Endothelial cell of umbilical vein (primary cell): ENCODE measurements at regions not wholly inside any gene's neighbourhood (a gene's known extent, or its start where the extent isn't known, plus 50 kb on each side); places are given as distances from the start of the nearest gene placed in this dataset.

Experiments
- BruUV-seq: library from RNA; stranded (reverse); fragments of 400-500 nt; replicated peaks from 2 replicates; lab custom pipeline; 2021; lab: Mats Ljungman, UMichigan
- CTCF ChIA-PET: fragments of 300-600, 350-600 bp; sonication (Branson Sonifier 250); formaldehyde crosslinking; loops from one replicate; lab custom pipeline; 2021; ENCODE audit warnings: antibody characterized with exemption, inconsistent platforms; lab: Charles Lee
- POLR2A ChIA-PET: fragments of 300-600, 350-600 bp; sonication (Branson Sonifier 250); formaldehyde crosslinking; loops from one replicate; lab custom pipeline; 2021; ENCODE audit warnings: antibody characterized with exemption, inconsistent platforms; lab: Charles Lee
- DNase-seq: peaks from one replicate; pipeline ENCODE4 v3.0.0-alpha.2; 2011; ENCODE audit warnings: low read depth, low spot score
- FAIRE-seq: peaks from 2 replicates; lab custom pipeline; 2011; peaks lifted over from hg19 to GRCh38; lab: Jason Lieb, UNC
- H2AFZ ChIP-seq: 2 replicates; pipeline ENCODE4 v1.6.0; 2012; ENCODE audit warnings: low read depth, low read length, control low read depth, inconsistent platforms
- H3K27ac ChIP-seq: 2 replicates; pipeline ENCODE4 v1.5.1; 2011; ENCODE audit warnings: low read depth, mild to moderate bottlenecking, control low read depth, low read length, moderate library complexity; ENCODE audit not compliant: insufficient read depth
- H3K27me3 ChIP-seq, 2 experiments: 2 replicates each; pipeline versions ENCODE4 v1.6.0 to v1.6.1; 2011; ENCODE audit warnings: low read length in 2 of 2, mixed read lengths in 1 of 2; ENCODE audit not compliant: control insufficient read depth in 2 of 2, insufficient read depth in 2 of 2
- H3K36me3 ChIP-seq, 2 experiments: 2 replicates in 1 of 2; 3 replicates in 1 of 2; pipeline ENCODE4 v1.5.1; 2011; ENCODE audit warnings: low read length in 2 of 2, mild to moderate bottlenecking in 1 of 2, moderate library complexity in 1 of 2; ENCODE audit not compliant: control insufficient read depth in 2 of 2, insufficient read depth in 2 of 2; ENCODE audit errors: extremely low read depth in 1 of 2
- H3K4me1 ChIP-seq: 3 replicates; pipeline ENCODE4 v1.5.1; 2011; ENCODE audit warnings: mild to moderate bottlenecking, low read length; ENCODE audit not compliant: control insufficient read depth, insufficient read depth; ENCODE audit errors: extremely low read depth
- H3K4me2 ChIP-seq: 2 replicates; pipeline ENCODE4 v1.6.1; 2011; ENCODE audit warnings: low read length, control low read depth, mixed read lengths; ENCODE audit not compliant: insufficient read depth
- H3K4me3 ChIP-seq, 3 experiments: fragments of 200-600 bp in 1 of 3; sonication (generic), shearing (Covaris generic) in 1 of 3; replicated peaks in 1 of 3; 2 replicates each; pipeline ENCODE4 v1.5.1; 2011 to 2016; ENCODE audit warnings: control low read depth in 3 of 3, low read length in 3 of 3, mild to moderate bottlenecking in 2 of 3, inconsistent platforms in 1 of 3, low read depth in 1 of 3, moderate library complexity in 1 of 3; ENCODE audit not compliant: insufficient read depth in 1 of 3
- H3K79me2 ChIP-seq: 2 replicates; pipeline ENCODE4 v1.6.0; 2012; ENCODE audit warnings: low read length, inconsistent platforms; ENCODE audit not compliant: control insufficient read depth, insufficient read depth
- H3K9ac ChIP-seq: replicated peaks from 2 replicates; pipeline ENCODE3; 2011; ENCODE audit warnings: low read length, control low read depth; ENCODE audit not compliant: insufficient read depth; ENCODE audit errors: extremely low read depth
- H3K9me1 ChIP-seq: replicated peaks from 3 replicates; pipeline ENCODE4 v1.6.0; 2011; ENCODE audit warnings: mild to moderate bottlenecking, low read length; ENCODE audit not compliant: control insufficient read depth, insufficient read depth; ENCODE audit errors: extremely low read depth
- H3K9me3 ChIP-seq: replicated peaks from 2 replicates; pipeline ENCODE4 v1.5.1; 2012; ENCODE audit warnings: low read length, inconsistent platforms; ENCODE audit not compliant: control insufficient read depth, insufficient read depth
- H4K20me1 ChIP-seq: replicated peaks from 2 replicates; pipeline ENCODE3; 2011; ENCODE audit warnings: mild to moderate bottlenecking, low read length; ENCODE audit not compliant: control insufficient read depth, insufficient read depth; ENCODE audit errors: extremely low read depth
- CTCF ChIP-seq, 2 donors: IDR thresholded peaks; 1 replicate in 1 of 2; 2 replicates in 1 of 2; pipeline ENCODE4 v1.5.1; 2011; ENCODE audit warnings: low read length in 2 of 2, mild to moderate bottlenecking in 2 of 2, moderate library complexity in 2 of 2, control low read depth in 1 of 2, inconsistent platforms in 1 of 2, low read depth in 1 of 2; ENCODE audit not compliant: insufficient read depth in 1 of 2; ENCODE audit errors: extremely low read depth in 1 of 2
- EZH2 ChIP-seq: IDR thresholded peaks from 2 replicates; pipeline ENCODE4 v1.6.1; 2012; ENCODE audit warnings: borderline replicate concordance, low read depth, mild to moderate bottlenecking, moderate library complexity, low read length, inconsistent platforms; ENCODE audit not compliant: severe bottlenecking
- FOS ChIP-seq: IDR thresholded peaks from 2 replicates; pipeline ENCODE4 v1.6.1; 2011; ENCODE audit warnings: mild to moderate bottlenecking, low read length, moderate library complexity, borderline replicate concordance; ENCODE audit not compliant: insufficient read depth
- GATA2 ChIP-seq: IDR thresholded peaks from 2 replicates; pipeline ENCODE4 v1.7.0; 2011; ENCODE audit warnings: low read depth, mild to moderate bottlenecking, moderate library complexity, mixed read lengths, low read length; ENCODE audit not compliant: insufficient read length, insufficient read depth
- JUN ChIP-seq: IDR thresholded peaks from 2 replicates; pipeline ENCODE4 v1.6.1; 2011; ENCODE audit warnings: borderline replicate concordance, low read depth; ENCODE audit not compliant: insufficient read length, insufficient read depth
- MAX ChIP-seq: IDR thresholded peaks from 2 replicates; pipeline ENCODE4 v1.6.1; 2011; ENCODE audit not compliant: insufficient read depth, insufficient read length
- MYC ChIP-seq: IDR thresholded peaks from one replicate; pipeline ENCODE4 v1.6.1; 2011; ENCODE audit warnings: mild to moderate bottlenecking, low read depth, low read length
- POLR2A ChIP-seq: IDR thresholded peaks from 2 replicates; pipeline ENCODE4 v1.6.1; 2012; ENCODE audit warnings: low read depth, mild to moderate bottlenecking, control low read depth, low read length
- POLR2AphosphoS5 ChIP-seq: IDR thresholded peaks from 2 replicates; pipeline ENCODE4 v1.6.1; 2012; ENCODE audit warnings: low read depth, mild to moderate bottlenecking, control low read depth, low read length, moderate library complexity; ENCODE audit not compliant: insufficient read depth
- dilution Hi-C: fragments of 300-500 bp; cut with MboI; formaldehyde crosslinking; loops from one replicate; pipeline ENCODE4 v1.15.0; 2019; ENCODE audit warnings: low sequenced_read_pairs; ENCODE audit not compliant: extremely low pct_ligation_motif_present
- intact Hi-C: fragments of 100-400 bp; cut with micrococcal nuclease; formaldehyde crosslinking; loops from one replicate; pipeline ENCODE4 v1.10.0; 2022

DNA sequence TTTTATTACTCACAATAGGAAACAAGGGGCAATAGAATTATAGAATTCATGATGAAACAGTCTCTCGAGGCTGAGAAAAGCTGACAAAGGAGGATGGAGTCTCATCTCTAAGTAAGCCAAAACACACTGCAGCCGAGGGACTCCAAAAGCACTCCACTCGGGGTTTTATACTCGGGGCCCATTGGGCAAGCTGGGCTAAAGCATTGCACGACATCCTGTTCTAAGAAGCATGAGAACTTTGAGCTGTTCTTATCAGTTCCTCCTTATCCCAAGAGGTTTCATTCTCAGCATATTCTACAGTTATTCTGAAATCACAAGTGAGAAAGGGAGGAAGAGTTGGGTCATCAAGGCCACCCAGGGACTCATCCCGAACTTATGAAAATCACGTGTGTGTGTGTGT, 1475.5 kb downstream of the PCDH18 start:
- Histone ChIP-seq H3K9me1 (no peaks in the 10 kb centered on the region), H3K79me2 (no peaks in the 10 kb centered on the region), H2AFZ (no peak overlapping the region), H3K9ac (no peak overlapping the region), H3K4me1 (no peaks in the 10 kb centered on the region), H3K27ac (no peak overlapping the region), H3K27me3 (no peaks in the 10 kb centered on the region), H3K4me3 (no peak overlapping the region), H3K36me3 (no peaks in the 10 kb centered on the region), H3K4me2 (no peak overlapping the region), H3K9me3 (no peaks in the 10 kb centered on the region), H4K20me1 (no peaks in the 10 kb centered on the region)
- TF ChIP-seq EZH2 (no peak), FOS (no peak), MYC (no peak), CTCF (IDR thresholded peaks at IDR 0.05; ENCODE audit: extremely low read depth in 1 of 2, insufficient read depth in 1 of 2, low read depth in 1 of 2, low read length in 2 of 2) (no peak), JUN (no peak), GATA2 (no peak), POLR2A (no peak), MAX (no peak), POLR2AphosphoS5 (no peak)
- DNase-seq (no peak), FAIRE-seq (no peak)
- intact Hi-C loops (no loop called here), dilution Hi-C loops (no loop called here)
- BruUV-seq: no TSS peak
- ChIA-PET POLR2A (no interaction called here), CTCF (interaction anchor here (1.9 kb wide), 1 partner anchor 22 kb away, joined by 4 read pairs; no protein-coding TSS in a partner anchor)
